ENCODE measurements at regions not wholly inside any gene's neighbourhood (a gene's known extent, or its start where the extent isn't known, plus 50 kb on each side); places are given as distances from the start of the nearest gene placed in this dataset.
"Not testable (repeated sequence)": the region's sequence is repeated elsewhere in the genome, so short reads cannot be mapped to it uniquely, and the experiment has no call there.

GRCh38 chr4:187714957-187715356 is 280.6 kb upstream of the ZFP42 start:
- no peak for DNase-seq

- DNase-seq, result no peak
Measured at GRCh38 chr4:187715466-187715865, 280.1 kb upstream of the ZFP42 start.

- no peak for DNase-seq
Measured at GRCh38 chr4:187724456-187724855, 271.1 kb upstream of the ZFP42 start.

- no peak for DNase-seq
Measured at GRCh38 chr4:187726485-187726884, 269.1 kb upstream of the ZFP42 start.

GRCh38 chr4:187732524-187732923 is 263.0 kb upstream of the ZFP42 start:
- DNase-seq, result no peak

- DNase-seq, result no peak
Measured at GRCh38 chr4:187739771-187740170, 255.8 kb upstream of the ZFP42 start.

- no peak for DNase-seq
Measured at GRCh38 chr4:187744911-187745310, 250.7 kb upstream of the ZFP42 start.

GRCh38 chr4:187750652-187751051 is 244.9 kb upstream of the ZFP42 start:
- not testable (repeated sequence) for DNase-seq

- DNase-seq, result no peak
Measured at GRCh38 chr4:187767158-187767557, 228.4 kb upstream of the ZFP42 start.

- no peak for DNase-seq
Measured at GRCh38 chr4:187767687-187768086, 227.9 kb upstream of the ZFP42 start.

GRCh38 chr4:187770345-187770744 is 225.2 kb upstream of the ZFP42 start:
- no peak for DNase-seq

GRCh38 chr4:187777954-187778353 is 217.6 kb upstream of the ZFP42 start:
- DNase-seq, result no peak

GRCh38 chr4:187780070-187780469 is 215.5 kb upstream of the ZFP42 start:
- DNase-seq, result no peak

- DNase-seq, result no peak
Measured at GRCh38 chr4:187782286-187782824, 213.2 kb upstream of the ZFP42 start.

- no peak for DNase-seq
Measured at GRCh38 chr4:187786190-187786589, 209.4 kb upstream of the ZFP42 start.

- DNase-seq, result no peak
Measured at GRCh38 chr4:187789078-187789477, 206.5 kb upstream of the ZFP42 start.

- DNase-seq, result no peak
Measured at GRCh38 chr4:187795737-187796136, 199.8 kb upstream of the ZFP42 start.

- no peak for DNase-seq
Measured at GRCh38 chr4:187798385-187798784, 197.2 kb upstream of the ZFP42 start.

- no peak for DNase-seq
Measured at GRCh38 chr4:187799735-187800134, 195.8 kb upstream of the ZFP42 start.

- DNase-seq, result no peak
Measured at GRCh38 chr4:187811591-187811990, 184.0 kb upstream of the ZFP42 start.

- DNase-seq, result no peak
Measured at GRCh38 chr4:187814737-187815465, 180.7 kb upstream of the ZFP42 start.

- no peak for DNase-seq
Measured at GRCh38 chr4:187826725-187827124, 168.8 kb upstream of the ZFP42 start.

GRCh38 chr4:187827631-187828030 is 167.9 kb upstream of the ZFP42 start:
- DNase-seq, result no peak

- no peak for DNase-seq
Measured at GRCh38 chr4:187839765-187840164, 155.8 kb upstream of the ZFP42 start.

GRCh38 chr4:187840814-187841213 is 154.8 kb upstream of the ZFP42 start:
- no peak for DNase-seq
